ENCODE measurements at regions not wholly inside any gene's neighbourhood (a gene's known extent, or its start where the extent isn't known, plus 50 kb on each side); places are given as distances from the start of the nearest gene placed in this dataset.
"Not testable (repeated sequence)": the region's sequence is repeated elsewhere in the genome, so short reads cannot be mapped to it uniquely, and the experiment has no call there.

GRCh38 chr1:117708323-117709248 is 102.7 kb downstream of the TENT5C start:
- DNase-seq = no peak

DNA sequence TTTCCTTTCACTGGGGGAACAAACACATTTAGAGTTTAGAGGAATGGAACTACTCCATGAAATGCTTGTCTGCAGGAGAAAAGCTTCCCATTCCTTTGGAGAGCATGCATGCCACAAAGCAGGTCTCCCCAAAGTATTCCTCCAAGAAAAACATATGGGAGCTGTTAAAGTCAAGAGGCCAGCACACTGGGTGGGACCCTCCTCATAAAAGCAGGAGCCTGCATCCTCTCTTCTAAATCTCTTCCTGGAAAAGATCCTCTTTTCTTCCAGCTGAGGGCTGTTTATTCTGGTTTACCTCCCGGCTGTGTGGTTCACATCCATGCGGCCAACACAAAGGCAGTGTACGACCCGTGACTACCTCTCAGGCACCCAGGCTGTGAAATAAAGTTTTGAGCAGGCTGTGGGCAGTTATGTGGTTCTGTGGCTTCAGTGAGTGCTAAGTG is 103.4 kb downstream of the TENT5C start:
- no peak for DNase-seq

DNA sequence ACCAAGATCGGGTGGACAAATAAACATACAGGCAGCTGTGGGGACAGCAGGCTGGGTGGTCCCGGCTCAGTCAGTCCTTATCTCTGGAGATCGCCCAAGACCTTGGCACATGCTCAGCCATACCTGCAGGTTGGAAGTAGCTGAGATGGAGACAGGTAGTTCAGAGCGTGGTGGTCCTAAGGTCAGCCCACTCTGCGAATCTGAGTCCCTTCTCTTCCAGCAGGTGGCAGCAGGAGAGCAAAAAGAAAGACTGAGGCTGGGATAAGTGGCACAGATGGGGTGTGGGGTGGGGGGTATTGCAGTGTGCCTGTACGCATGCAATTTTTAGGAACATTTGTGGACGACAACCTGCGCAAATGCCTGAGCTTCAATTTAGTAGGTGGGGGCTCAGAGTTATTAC is 104.9 kb downstream of the TENT5C start:
- no peak for DNase-seq

DNA sequence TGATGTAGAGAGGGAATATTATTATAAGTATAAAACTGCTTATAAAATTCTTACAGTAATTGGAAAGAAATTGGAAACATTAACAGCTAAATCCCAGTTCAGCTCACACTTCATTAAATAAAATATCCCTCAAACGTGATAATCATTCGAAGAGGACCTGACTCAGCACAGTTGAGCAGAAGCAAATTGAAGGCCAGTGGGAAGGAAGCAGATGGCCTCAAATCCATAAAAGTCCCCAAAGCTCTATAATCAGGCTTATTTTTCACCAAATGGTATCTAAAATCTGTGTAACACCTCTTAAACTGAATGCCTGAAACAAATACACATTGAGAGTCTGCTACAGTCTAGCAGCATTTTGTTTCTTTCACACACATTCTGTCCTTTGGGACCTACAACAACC is 106.8 kb downstream of the TENT5C start:
- DNase-seq = no peak

DNA sequence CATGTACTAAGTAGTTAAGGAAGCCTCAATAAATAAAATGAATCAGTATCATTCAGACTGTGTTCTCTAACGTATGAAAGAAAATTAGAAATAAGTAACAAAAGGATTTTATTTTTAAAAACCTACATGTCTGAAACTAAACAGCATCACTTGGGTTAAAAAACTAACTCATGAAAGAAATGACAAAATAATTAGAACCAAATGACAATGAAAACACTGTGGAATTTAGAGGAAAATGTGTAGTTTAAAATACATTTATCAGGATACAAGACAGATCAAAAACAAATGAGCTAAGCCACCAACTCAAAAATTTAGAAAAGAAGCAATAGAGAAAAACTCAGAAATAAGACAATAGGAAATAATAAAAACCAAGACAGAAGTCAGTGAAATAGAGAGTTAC is 108.7 kb downstream of the TENT5C start:
- DNase-seq = no peak

GRCh38 chr1:117716030-117716429 is 110.2 kb downstream of the TENT5C start:
- DNase-seq = not testable (repeated sequence)

- not testable (repeated sequence) for DNase-seq
These were observed 112.1 kb downstream of the TENT5C start for GRCh38 chr1:117717980-117718379.

- not testable (repeated sequence) for DNase-seq
These were observed 112.7 kb downstream of the TENT5C start for GRCh38 chr1:117718596-117718995.

GRCh38 chr1:117719004-117719403 is 113.2 kb downstream of the TENT5C start:
- DNase-seq = no peak

DNA sequence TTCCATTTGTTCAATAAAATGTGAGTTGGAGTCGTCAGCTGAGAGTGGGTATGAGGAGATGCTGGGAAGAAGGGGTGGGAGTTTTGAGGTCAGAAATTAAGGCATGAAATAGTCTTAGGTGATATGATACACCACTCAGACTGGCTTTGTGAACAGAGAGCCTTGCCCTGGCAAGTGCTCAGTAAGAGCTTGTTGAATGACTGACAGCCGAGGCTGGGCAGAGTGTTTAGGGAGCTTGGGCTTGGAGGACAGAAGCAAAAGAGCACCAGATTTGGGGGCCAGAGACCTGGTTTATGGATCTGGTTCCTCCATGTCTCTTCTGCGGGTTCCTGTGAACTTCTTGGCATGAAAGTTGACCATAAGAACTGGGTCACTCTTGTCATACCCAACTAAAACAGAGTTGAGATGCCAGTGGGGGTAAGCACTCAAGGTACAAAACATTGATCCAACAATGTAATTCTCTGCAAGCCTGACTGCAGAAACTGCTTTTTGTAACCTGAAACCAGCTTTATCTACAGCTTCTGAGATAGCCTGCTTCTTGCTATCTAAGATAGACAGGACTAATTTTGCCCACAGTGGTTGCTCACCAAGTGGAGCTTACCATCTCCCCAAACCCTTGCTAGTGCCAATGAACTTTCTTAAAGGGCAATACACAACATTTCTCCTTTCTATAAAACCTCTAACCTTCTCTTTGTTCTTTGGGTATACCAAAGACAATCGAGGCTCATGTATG is 126.4 kb downstream of the TENT5C start:
- no peak for DNase-seq

DNA sequence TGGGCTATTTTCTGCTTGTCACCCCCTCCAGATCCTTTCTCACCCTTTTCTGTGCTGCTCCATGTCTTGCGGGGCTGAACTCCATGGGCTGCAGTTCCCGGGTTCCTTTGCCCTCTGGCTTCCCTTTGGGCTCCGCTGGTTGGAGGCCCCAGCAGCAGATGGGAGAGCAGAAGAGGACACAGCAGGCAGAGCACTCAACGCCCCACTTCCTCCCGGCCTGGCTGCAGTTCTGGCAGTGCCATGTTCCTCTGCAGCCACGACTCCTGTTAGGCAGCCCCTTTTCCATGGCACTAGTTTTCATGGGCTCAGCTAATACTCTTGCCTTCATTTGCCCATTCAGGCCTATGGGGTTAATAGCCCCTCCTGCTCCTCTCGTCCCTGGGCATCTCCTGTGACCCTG is 127.1 kb downstream of the TENT5C start:
- no peak for DNase-seq

DNA sequence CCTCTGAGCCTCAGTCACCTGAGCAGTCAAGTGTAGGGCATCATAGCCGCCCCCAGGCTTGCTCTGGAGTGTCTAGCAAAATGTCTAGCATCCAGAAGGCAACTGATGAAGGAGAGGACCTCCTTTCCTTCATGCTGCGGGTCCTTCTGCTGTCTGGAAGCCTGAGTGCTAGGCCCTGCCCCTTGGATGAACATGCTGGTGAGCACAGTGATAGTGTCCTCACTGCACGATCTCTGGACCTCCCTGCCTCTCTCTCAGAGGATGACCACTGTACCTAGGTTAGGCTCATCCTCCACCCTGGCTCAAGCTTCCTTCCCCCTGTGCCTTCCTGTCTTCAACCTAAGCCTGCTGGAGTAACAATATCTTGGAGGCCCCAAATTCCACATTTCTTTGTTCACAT is 128.6 kb downstream of the TENT5C start:
- DNase-seq = no peak

DNA sequence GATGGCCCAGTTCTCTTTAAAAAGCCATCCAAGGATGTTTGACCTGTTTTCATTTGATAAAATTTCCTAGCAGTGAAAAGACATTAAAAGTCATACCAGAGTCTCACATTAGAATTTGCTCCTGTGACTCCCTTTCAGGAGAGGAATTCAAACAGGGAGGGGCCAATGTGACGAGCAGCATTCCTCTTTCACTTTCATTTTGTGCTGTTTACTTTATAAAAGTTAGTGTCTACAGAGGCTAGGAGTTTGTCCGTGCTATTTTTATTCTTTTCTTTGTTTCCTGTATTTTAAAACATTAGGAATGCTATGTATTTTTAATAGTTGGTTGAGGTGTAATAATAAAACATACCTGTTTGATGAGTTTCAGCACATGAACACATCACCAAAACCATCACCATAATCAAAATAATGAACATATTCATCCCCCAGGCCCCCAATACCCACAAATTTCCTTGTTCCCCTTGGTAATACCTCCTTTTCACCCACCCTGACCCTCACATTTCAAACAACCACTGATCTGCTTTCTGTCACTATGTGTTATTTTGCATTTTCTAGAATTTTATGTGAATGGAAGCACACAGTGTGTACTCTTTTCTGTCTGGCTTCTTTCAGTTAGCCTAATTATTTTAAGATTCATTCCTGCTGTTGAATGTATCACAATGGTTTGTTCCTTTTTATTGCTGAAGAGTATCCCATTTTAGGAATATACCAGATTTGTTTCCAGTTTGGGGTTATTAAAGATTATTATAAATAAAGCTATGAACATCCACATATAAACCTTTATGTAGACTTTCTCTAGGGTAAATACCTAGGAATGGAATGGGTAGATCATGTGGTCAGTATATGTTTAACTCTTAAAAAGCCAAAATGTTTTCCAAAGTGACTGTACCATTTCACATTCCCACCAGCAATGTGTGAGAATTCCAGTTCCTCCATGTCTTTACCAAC is 129.5 kb downstream of the TENT5C start:
- no peak for DNase-seq

- no peak for DNase-seq
These were observed 133.7 kb downstream of the TENT5C start for GRCh38 chr1:117739504-117739903.

GRCh38 chr1:117740496-117740895 is 134.6 kb downstream of the TENT5C start:
- DNase-seq = no peak

DNA sequence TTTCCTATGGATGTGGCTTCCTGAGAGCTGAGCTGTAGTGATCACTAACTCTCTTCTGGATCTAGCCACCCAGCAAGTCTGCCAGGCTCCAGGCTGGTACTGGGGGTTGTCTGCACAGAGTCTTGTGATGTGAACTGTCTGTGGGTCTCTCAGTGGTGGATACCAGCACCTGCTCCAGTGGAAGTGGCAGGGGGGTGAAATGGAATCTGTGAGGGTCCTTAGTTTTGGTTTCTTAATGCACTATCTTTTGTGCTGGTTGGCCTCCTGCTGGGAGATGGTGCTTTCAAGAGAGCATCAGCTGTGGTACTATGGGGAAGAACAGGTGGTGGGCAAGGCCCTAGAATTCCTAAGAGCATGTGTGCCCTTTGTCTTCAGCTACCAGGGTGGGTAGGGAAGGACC is 140.7 kb downstream of the TENT5C start:
- not testable (repeated sequence) for DNase-seq

- DNase-seq = no peak
These were observed 141.8 kb downstream of the TENT5C start for GRCh38 chr1:117747605-117748004.

DNA sequence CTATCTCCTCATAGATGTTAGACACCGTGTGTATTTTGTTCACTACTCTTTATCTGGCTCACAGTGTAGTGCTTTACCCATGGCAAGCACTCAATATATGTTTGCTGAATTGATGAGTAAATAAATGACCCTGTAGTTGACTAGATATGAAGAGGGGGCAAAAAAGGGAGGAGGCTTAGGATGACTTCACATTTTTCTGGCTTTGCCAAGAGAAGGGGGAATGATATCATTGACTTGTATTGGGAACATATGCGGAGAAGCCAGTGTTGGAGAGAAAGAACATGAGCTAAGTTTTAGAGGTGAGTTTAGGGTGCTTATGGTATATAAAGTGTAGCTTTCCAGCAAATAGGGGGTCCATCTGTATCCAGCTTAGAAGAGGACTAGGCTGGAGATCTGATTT is 145.5 kb downstream of the TENT5C start:
- DNase-seq = no peak

GRCh38 chr1:117752661-117753060 is 146.8 kb downstream of the TENT5C start:
- DNase-seq = no peak

DNA sequence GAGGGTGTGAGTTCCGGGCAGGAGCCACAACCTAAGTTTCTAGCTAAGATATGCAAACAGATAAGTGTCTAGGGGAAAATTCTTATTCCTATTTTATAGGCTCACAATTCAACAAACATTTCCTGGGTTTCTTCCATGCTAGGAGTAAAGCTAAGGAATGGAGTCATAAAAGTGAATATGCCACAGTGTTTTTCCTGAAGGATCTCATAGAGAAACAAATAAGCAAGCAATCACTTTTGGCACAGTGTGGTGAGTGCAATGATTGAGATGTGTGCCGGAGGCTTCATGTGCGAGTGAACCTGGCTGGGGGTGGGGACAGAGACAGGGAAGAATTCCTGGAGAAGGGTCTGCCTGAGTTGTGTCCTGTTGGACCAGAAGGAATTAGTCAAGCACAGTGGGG is 147.4 kb downstream of the TENT5C start:
- no peak for DNase-seq

DNA sequence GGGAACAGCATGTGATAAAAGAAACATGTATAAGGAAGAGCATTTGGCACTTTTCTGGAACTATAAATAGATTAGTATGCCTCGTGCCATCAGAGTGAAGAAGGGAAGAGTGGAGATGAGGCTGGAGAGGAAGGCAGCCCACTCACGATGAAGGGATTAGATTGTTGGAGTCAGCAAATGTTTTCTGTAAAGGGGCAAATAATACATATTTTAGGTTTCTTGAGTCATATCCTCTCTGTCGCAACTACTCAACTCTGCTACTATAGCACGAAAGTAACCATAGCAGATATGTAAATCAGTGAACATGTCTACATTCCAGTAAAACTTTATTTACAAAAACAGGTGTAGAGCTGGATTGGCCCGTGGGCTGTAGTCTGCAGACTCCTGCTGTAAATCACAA is 147.8 kb downstream of the TENT5C start:
- DNase-seq = no peak

GRCh38 chr1:117754061-117754969 is 148.5 kb downstream of the TENT5C start:
- peak; percentile 38 for DNase-seq
